ENCODE measurements at regions not wholly inside any gene's neighbourhood (a gene's known extent, or its start where the extent isn't known, plus 50 kb on each side); places are given as distances from the start of the nearest gene placed in this dataset.
"Not testable (repeated sequence)": the region's sequence is repeated elsewhere in the genome, so short reads cannot be mapped to it uniquely, and the experiment has no call there.

DNA sequence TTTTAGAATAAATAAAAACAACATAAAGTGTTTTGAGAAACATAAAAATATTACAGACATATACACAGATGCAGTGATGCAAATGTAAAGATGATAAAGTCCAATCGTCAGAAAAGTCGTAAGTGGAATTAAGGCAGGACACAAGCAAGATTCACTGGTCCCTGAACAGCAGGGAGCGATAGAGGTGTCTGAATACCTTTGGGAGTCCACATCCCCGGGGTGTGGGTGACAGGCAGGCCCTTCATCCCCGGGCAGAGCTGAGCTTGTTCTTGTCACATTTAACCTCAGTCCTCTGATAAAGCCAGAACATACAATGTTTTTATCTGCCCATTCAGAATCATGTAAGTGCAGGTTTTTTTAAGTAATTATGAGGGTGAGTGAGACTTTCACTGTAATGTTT lies 881.2 kb downstream of the SPATA31A7 start:
- not testable (repeated sequence) for H3K27me3 ChIP-seq (replicated peaks; ENCODE audit: control insufficient read depth, insufficient read depth, low read length); H3K9me3 ChIP-seq (ENCODE audit: control insufficient read depth, low read length); H3K9ac ChIP-seq (ENCODE audit: low read length); H3K4me1 ChIP-seq (ENCODE audit: control insufficient read depth, insufficient read depth, low read length); H3K36me3 ChIP-seq (ENCODE audit: control insufficient read depth, insufficient read depth, low read length, severe bottlenecking); H3K4me3 ChIP-seq (ENCODE audit: low read length); DNase-seq (ENCODE audit: low read depth)

DNA sequence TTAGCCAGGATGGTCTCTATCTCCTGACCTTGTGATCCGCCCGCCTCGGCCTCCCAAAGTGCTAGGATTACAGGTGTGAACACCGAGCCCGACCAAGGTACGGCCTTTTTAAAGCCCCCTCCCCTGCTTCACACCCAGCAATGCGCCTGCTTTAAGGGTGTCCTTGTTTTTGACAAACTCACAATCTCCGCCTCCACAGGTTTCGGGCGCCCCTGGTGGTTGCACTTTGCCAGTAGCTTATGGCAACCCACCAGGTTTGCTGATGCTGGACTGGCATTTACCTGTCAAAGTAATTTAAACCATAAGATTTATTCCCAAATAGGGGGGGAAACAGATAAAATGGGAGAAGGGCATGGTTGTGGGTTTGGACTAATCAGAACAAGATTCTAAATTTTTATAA lies 883.6 kb downstream of the SPATA31A7 start:
- H3K4me1 ChIP-seq (ENCODE audit: control insufficient read depth, insufficient read depth, low read length); H3K9ac ChIP-seq (ENCODE audit: low read length); H3K4me3 ChIP-seq (ENCODE audit: low read length); DNase-seq (ENCODE audit: low read depth); H3K36me3 ChIP-seq (ENCODE audit: control insufficient read depth, insufficient read depth, low read length, severe bottlenecking); H3K27me3 ChIP-seq (replicated peaks; ENCODE audit: control insufficient read depth, insufficient read depth, low read length); H3K9me3 ChIP-seq (ENCODE audit: control insufficient read depth, low read length): not testable (repeated sequence)

DNA sequence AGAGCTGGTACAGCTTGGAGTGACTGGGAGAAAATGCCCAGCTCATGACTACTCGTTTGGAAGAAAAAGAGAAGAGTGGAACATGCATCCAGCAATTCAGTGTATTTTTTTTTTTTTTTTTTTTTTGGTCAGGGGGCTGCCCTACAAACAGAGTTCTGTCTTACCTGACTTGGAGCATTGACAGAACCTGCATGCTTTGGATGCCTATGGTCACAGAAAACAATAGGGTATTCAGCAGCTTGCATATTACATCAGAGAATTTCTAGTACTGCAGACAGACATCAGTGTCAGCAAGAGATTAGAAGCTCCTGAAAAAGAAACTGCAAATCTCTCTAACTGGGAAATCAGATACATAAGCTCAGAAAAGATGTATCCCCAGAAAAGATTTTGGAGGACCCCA lies 894.4 kb downstream of the SPATA31A7 start:
- not testable (repeated sequence) for H3K27me3 ChIP-seq (replicated peaks; ENCODE audit: control insufficient read depth, insufficient read depth, low read length); DNase-seq (ENCODE audit: low read depth); H3K4me3 ChIP-seq (ENCODE audit: low read length); H3K9me3 ChIP-seq (ENCODE audit: control insufficient read depth, low read length); H3K36me3 ChIP-seq (ENCODE audit: control insufficient read depth, insufficient read depth, low read length, severe bottlenecking); H3K4me1 ChIP-seq (ENCODE audit: control insufficient read depth, insufficient read depth, low read length); H3K9ac ChIP-seq (ENCODE audit: low read length)

DNA sequence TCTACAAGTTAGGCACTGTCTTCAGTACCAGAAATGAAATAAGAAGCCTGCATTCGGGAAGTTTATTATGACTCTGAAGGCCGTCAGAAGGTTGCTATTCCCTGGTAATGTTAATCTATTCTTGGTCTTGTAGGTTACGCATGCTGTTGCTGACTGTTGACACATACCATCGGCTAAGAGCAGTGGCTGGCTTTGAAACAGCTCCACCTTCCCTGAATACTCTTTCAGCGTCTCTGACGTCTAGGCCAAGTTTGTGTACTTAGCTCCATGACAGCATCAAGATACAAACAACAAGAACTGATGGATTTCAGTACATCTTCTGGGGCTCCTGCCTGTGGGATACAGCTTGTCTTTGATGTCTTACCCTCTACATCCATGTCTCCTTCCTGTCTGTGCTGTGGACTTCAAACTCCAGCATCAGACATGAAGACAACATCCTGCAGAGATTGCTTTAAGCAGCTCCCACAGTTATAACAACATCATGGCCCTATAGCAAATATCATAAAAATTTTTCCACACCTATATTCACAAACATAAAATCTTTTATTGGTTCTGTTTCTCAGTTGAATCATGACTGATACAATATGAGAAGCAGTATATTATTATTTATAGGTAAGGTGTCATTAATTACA lies 906.0 kb downstream of the SPATA31A7 start:
- not testable (repeated sequence) for H3K4me3 ChIP-seq (ENCODE audit: low read length); H3K27me3 ChIP-seq (replicated peaks; ENCODE audit: control insufficient read depth, insufficient read depth, low read length); H3K36me3 ChIP-seq (ENCODE audit: control insufficient read depth, insufficient read depth, low read length, severe bottlenecking); DNase-seq (ENCODE audit: low read depth); H3K9ac ChIP-seq (ENCODE audit: low read length); H3K9me3 ChIP-seq (ENCODE audit: control insufficient read depth, low read length); H3K4me1 ChIP-seq (ENCODE audit: control insufficient read depth, insufficient read depth, low read length)

DNA sequence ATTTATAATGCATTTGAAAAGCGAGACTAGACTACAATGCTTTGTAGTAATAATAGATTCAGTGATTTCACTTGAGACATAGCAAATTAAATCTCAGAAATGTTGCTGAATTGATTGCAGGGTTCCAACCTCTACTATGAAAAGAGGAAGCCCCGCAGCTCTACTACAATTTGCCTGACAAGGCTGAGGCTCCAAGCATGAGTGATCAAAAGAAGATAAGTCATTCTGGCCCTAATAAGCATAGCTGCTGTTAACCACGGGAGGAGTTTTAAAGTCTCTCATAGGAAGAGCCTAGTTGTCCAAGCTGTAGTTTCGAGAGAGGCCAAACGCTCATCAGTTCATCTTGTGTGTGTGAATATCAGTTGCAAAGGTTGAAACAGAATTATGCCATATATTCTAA lies 920.6 kb downstream of the SPATA31A7 start:
- not testable (repeated sequence) for H3K9me3 ChIP-seq (ENCODE audit: control insufficient read depth, low read length); H3K4me1 ChIP-seq (ENCODE audit: control insufficient read depth, insufficient read depth, low read length); H3K36me3 ChIP-seq (ENCODE audit: control insufficient read depth, insufficient read depth, low read length, severe bottlenecking); H3K4me3 ChIP-seq (ENCODE audit: low read length); H3K9ac ChIP-seq (ENCODE audit: low read length); H3K27me3 ChIP-seq (replicated peaks; ENCODE audit: control insufficient read depth, insufficient read depth, low read length); DNase-seq (ENCODE audit: low read depth)

DNA sequence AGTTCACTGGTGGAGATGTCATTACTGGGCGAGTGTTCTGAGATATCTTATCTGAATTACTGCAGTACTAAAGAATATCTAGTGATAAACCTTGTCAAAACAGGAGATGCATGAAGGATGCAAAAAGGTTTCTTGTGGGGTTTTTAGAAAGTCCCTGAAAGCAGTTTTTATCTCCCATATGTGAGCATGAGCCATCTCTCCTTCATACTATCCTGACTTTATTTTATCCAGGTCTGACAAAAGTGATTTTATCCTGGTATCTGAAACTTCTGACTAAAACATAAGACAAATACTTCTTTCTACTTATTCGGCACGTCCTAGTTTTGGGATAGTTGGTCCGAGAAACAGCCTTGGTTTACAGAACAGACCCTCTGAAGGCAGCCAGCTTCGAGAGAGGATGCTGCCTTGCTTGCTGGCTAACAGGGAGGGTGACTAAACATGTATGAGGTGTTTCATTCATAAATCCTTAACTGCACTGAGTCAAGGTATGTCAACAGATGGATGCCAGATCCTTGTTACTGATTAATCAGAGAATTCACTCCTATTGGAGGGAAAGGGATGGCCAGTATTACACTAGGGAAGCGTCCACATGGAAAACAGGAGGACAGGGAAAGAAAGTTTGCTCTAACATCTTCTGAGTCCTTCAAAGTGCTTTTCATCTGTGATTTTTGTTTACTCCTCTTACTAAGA lies 927.3 kb downstream of the SPATA31A7 start:
- H3K36me3 ChIP-seq (ENCODE audit: control insufficient read depth, insufficient read depth, low read length, severe bottlenecking); H3K4me3 ChIP-seq (ENCODE audit: low read length); H3K9ac ChIP-seq (ENCODE audit: low read length); DNase-seq (ENCODE audit: low read depth); H3K27me3 ChIP-seq (replicated peaks; ENCODE audit: control insufficient read depth, insufficient read depth, low read length); H3K4me1 ChIP-seq (ENCODE audit: control insufficient read depth, insufficient read depth, low read length); H3K9me3 ChIP-seq (ENCODE audit: control insufficient read depth, low read length): not testable (repeated sequence)

DNA sequence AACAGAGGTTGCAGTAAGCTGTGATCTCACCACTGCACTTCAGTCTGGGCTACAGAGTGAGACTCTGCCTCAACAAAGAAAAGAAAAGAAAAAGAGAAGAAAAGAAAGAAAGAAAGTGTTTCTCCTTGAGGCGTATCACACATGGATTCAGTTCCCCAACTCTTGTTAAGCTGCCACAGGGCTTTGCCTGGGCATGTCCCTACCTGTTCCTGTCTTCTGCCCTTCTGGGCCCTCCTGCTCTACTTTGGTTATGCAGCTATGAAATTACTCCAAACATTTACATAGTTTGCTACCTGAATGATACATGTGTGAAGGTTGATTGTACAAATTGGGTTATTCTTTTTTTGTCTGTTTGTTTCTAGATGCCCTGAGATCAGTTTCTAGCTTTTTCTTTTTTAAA lies 929.8 kb downstream of the SPATA31A7 start:
- H3K36me3 ChIP-seq (ENCODE audit: control insufficient read depth, insufficient read depth, low read length, severe bottlenecking); H3K27me3 ChIP-seq (replicated peaks; ENCODE audit: control insufficient read depth, insufficient read depth, low read length); H3K4me3 ChIP-seq (ENCODE audit: low read length); H3K9ac ChIP-seq (ENCODE audit: low read length); DNase-seq (ENCODE audit: low read depth); H3K9me3 ChIP-seq (ENCODE audit: control insufficient read depth, low read length); H3K4me1 ChIP-seq (ENCODE audit: control insufficient read depth, insufficient read depth, low read length): not testable (repeated sequence)

DNA sequence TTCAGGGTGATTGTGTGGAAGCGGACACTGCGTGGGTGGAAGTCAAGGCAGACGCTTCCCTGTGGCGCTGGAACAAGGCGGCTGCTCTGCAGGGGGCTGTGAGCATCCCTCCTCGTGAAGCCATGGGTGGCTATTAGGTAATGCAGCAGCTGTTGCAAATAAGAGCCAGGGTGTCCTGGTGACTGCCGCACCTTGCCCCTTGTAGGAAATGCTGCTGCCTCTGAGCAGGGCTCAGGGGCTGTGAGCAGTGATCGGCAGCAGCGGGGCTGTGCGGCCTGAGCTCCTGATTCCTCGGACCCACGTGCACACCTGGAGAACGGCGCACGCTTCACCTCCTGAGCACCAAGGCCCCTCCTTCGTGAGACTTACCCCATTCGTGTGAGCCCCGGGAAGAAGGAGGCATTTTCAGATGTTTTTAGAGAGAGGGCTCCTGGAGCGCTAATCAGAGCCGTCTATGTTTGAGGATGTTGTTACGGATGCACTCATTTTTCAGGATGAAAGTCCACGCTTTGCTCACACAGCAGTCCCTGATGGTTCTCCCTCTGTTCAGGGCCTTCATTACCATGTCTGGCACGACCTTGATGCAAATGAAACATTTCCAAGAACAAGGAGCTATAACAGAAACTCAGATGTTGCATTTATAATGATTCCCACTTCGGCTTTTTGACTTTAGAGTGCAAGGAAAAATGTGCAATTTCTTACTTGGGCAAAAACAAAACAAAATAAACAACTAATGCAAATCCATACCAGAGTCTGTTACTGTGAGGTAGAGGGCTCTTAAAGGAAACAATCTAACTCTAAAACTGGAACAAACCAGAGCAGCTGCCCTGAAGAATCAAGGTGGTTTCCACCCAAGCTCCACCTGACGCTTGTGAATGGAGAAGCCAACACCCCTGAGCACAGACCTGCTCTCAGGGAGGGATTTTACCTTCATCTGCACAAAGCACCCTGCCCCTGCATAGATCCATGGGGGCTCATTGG lies 936.1 kb downstream of the SPATA31A7 start:
- not testable (repeated sequence) for H3K27me3 ChIP-seq (replicated peaks; ENCODE audit: control insufficient read depth, insufficient read depth, low read length); H3K4me1 ChIP-seq (ENCODE audit: control insufficient read depth, insufficient read depth, low read length); H3K9me3 ChIP-seq (ENCODE audit: control insufficient read depth, low read length); DNase-seq (ENCODE audit: low read depth); H3K9ac ChIP-seq (ENCODE audit: low read length); H3K36me3 ChIP-seq (ENCODE audit: control insufficient read depth, insufficient read depth, low read length, severe bottlenecking); H3K4me3 ChIP-seq (ENCODE audit: low read length)

DNA sequence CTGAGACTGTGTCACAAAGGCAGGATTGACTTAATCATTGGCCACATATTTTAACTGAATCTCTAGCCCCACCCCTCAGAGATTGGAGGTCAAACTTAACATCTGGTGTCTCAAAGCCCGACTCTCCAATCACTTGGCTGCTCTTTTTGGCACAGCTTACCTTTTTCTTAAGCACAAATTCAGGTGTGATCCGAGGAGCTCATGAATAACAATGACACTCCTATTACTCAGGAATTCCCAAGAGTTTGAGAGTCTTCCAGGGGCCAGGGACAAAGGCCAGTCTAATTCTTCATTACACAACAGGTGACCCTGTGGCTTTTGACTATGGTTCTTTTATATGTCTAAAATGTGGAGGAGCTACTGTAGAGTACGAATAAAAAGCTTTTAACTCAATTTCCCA lies 945.2 kb downstream of the SPATA31A7 start:
- not testable (repeated sequence) for H3K27me3 ChIP-seq (replicated peaks; ENCODE audit: control insufficient read depth, insufficient read depth, low read length); H3K9ac ChIP-seq (ENCODE audit: low read length); H3K36me3 ChIP-seq (ENCODE audit: control insufficient read depth, insufficient read depth, low read length, severe bottlenecking); H3K4me1 ChIP-seq (ENCODE audit: control insufficient read depth, insufficient read depth, low read length); H3K4me3 ChIP-seq (ENCODE audit: low read length); DNase-seq (ENCODE audit: low read depth); H3K9me3 ChIP-seq (ENCODE audit: control insufficient read depth, low read length)

DNA sequence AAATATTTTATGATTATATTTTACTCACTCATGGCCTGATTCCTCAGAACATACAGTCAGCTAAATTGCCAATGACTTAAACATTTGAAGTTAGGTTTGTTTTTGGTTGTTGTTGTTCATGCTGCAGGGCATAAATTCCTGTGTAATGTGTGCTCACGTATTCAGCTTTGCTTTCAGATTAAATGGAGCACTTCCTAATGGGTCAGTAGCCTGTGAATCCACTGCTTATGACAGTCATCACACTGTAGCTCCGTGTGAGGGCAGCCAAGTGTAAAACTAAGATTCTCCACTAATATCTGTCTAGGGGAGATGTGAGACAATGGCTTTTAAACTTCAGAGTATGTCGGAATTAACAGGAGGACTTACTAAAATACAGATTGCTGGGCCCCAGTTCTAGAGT lies 955.8 kb downstream of the SPATA31A7 start:
- H3K27me3 ChIP-seq (replicated peaks; ENCODE audit: control insufficient read depth, insufficient read depth, low read length); DNase-seq (ENCODE audit: low read depth); H3K36me3 ChIP-seq (ENCODE audit: control insufficient read depth, insufficient read depth, low read length, severe bottlenecking); H3K9me3 ChIP-seq (ENCODE audit: control insufficient read depth, low read length); H3K4me3 ChIP-seq (ENCODE audit: low read length); H3K4me1 ChIP-seq (ENCODE audit: control insufficient read depth, insufficient read depth, low read length); H3K9ac ChIP-seq (ENCODE audit: low read length): not testable (repeated sequence)
